ENCODE measurements at regions not wholly inside any gene's neighbourhood (a gene's known extent, or its start where the extent isn't known, plus 50 kb on each side); places are given as distances from the start of the nearest gene placed in this dataset.

- TF ChIP-seq CTBP2 (IDR thresholded peaks at IDR 0.05; ENCODE audit: borderline replicate concordance, insufficient read depth, insufficient read length, low read length) (no peak), GTF2F1 (IDR thresholded peaks at IDR 0.05; ENCODE audit: borderline replicate concordance, low read depth, low read length) (no peak), RAD21 (IDR thresholded peaks at IDR 0.05 in 1 of 2, conservative IDR thresholded peaks at IDR 0.05 in 1 of 2; ENCODE audit: low read depth in 2 of 2, low read length in 2 of 2) (no peak), NANOG (IDR thresholded peaks at IDR 0.05; ENCODE audit: insufficient read depth, low read depth, low read length, poor library complexity, severe bottlenecking) (no peak), ATF3 (IDR thresholded peaks at IDR 0.05; ENCODE audit: insufficient read depth, low read depth, low read length) (no peak), JUN (IDR thresholded peaks at IDR 0.05; ENCODE audit: low read depth, low read length) (no peak)
Observed at GRCh38 chr1:22338071-22338765, 113.4 kb upstream of the ZBTB40 start (continued).

Data from H1 (cell line).